Neural cell (in vitro differentiated cells): ENCODE measurements at regions not wholly inside any gene's neighbourhood (a gene's known extent, or its start where the extent isn't known, plus 50 kb on each side); places are given as distances from the start of the nearest gene placed in this dataset.

Experiments
- H2AFZ ChIP-seq: fragments of 200-600, 300-800 bp; sonication (generic), shearing (Covaris generic); 2 replicates; pipeline ENCODE4 v1.6.0; 2014; ENCODE audit warnings: low read depth, mild to moderate bottlenecking, antibody characterized with exemption, low read length, moderate library complexity
- H3F3A ChIP-seq: fragments of 200-600 bp; shearing (Covaris generic); 2 replicates; pipeline ENCODE4 v1.6.1; 2016; ENCODE audit warnings: mild to moderate bottlenecking, moderate library complexity, mixed read lengths, antibody characterized with exemption, low read length; ENCODE audit not compliant: insufficient read depth, poor library complexity, severe bottlenecking
- H3K27ac ChIP-seq: fragments of 200-600, 300-800 bp; sonication (generic), shearing (Covaris generic); 2 replicates; pipeline ENCODE4 v1.5.1; 2014; ENCODE audit warnings: mild to moderate bottlenecking, low read length, moderate library complexity
- H3K27me3 ChIP-seq: fragments of 300-800, 200-600 bp; sonication (generic), shearing (Covaris generic); 2 replicates; pipeline ENCODE4 v1.6.0; 2014; ENCODE audit warnings: mild to moderate bottlenecking, low read depth, low read length, moderate library complexity; ENCODE audit not compliant: insufficient read depth
- H3K36me3 ChIP-seq: fragments of 300-800, 200-600 bp; sonication (generic), shearing (Covaris generic); 2 replicates; pipeline ENCODE4 v1.5.1; 2014; ENCODE audit warnings: mild to moderate bottlenecking, antibody characterized with exemption, low read length, moderate library complexity; ENCODE audit not compliant: insufficient read depth
- H3K4me2 ChIP-seq: fragments of 300-800, 200-600 bp; sonication (generic), shearing (Covaris generic); 2 replicates; pipeline ENCODE4 v1.6.0; 2014; ENCODE audit warnings: mild to moderate bottlenecking, low read length
- H3K4me3 ChIP-seq: fragments of 300-800, 200-600 bp; sonication (generic), shearing (Covaris generic); 2 replicates; pipeline ENCODE4 v1.5.1; 2014; ENCODE audit warnings: mild to moderate bottlenecking, low read length, moderate library complexity
- H3K79me2 ChIP-seq: fragments of 200-600 bp; shearing (Covaris generic); replicated peaks from 2 replicates; pipeline ENCODE4 v1.6.0; 2014; ENCODE audit warnings: mild to moderate bottlenecking, low read length, moderate library complexity; ENCODE audit not compliant: insufficient read depth
- H3K9ac ChIP-seq: fragments of 300-800, 200-600 bp; sonication (generic), shearing (Covaris generic); 2 replicates; pipeline ENCODE4 v1.6.1; 2016; ENCODE audit warnings: mild to moderate bottlenecking, low read length, mixed read lengths
- H3K9me2 ChIP-seq: fragments of 200-600 bp; shearing (Covaris generic); 2 replicates; pipeline ENCODE4 v1.6.1; 2016; ENCODE audit warnings: mild to moderate bottlenecking, low read length, mixed read lengths; ENCODE audit not compliant: insufficient read depth
- H3K9me3 ChIP-seq: fragments of 200-600, 300-800 bp; sonication (generic), shearing (Covaris generic); 2 replicates; pipeline ENCODE4 v1.6.1; 2016; ENCODE audit warnings: mild to moderate bottlenecking, mixed run types, low read length, moderate library complexity, mixed read lengths
- H4K20me1 ChIP-seq: fragments of 200-600 bp; shearing (Covaris generic); 2 replicates; pipeline ENCODE4 v1.6.1; 2016; ENCODE audit warnings: mild to moderate bottlenecking, mixed run types; ENCODE audit not compliant: insufficient read depth
- CTCF ChIP-seq: fragments of 450-650 bp; IDR thresholded peaks from 2 replicates; pipeline ENCODE4 v1.5.1; 2014; ENCODE audit warnings: antibody characterized with exemption, mild to moderate bottlenecking, moderate library complexity; ENCODE audit not compliant: poor library complexity, severe bottlenecking
- EP300 ChIP-seq: fragments of 450-650 bp; conservative IDR thresholded peaks from 2 replicates; pipeline ENCODE4 v1.6.1; 2014; ENCODE audit warnings: antibody characterized with exemption, mild to moderate bottlenecking, moderate library complexity; ENCODE audit not compliant: poor library complexity, severe bottlenecking
- EZH2 ChIP-seq: fragments of 200-600, 300-800 bp; shearing (Covaris generic), sonication (generic); IDR thresholded peaks from 2 replicates; pipeline ENCODE4 v1.6.1; 2014; ENCODE audit warnings: antibody characterized with exemption, low read length, borderline replicate concordance, mild to moderate bottlenecking; ENCODE audit not compliant: insufficient read depth, poor library complexity, severe bottlenecking
- MXI1 ChIP-seq: fragments of 450-650 bp; conservative IDR thresholded peaks from 2 replicates; pipeline ENCODE4 v1.6.1; 2014; ENCODE audit warnings: antibody characterized with exemption, mild to moderate bottlenecking; ENCODE audit not compliant: poor library complexity, severe bottlenecking
- POLR2AphosphoS5 ChIP-seq: IDR thresholded peaks from 2 replicates; pipeline ENCODE4 v1.6.1; 2012
- RAD21 ChIP-seq: fragments of 450-650 bp; conservative IDR thresholded peaks from 2 replicates; pipeline ENCODE4 v1.6.1; 2014; ENCODE audit warnings: antibody characterized with exemption, mild to moderate bottlenecking, moderate library complexity
- REST ChIP-seq: IDR thresholded peaks from 2 replicates; pipeline ENCODE4 v1.6.1; 2012; ENCODE audit warnings: borderline replicate concordance
- SMC3 ChIP-seq: fragments of 450-650 bp; conservative IDR thresholded peaks from 2 replicates; pipeline ENCODE4 v1.6.1; 2014; ENCODE audit warnings: antibody characterized with exemption, mild to moderate bottlenecking, moderate library complexity; ENCODE audit not compliant: poor library complexity
- TAF1 ChIP-seq: IDR thresholded peaks from 2 replicates; pipeline ENCODE4 v1.6.1; 2012; ENCODE audit warnings: low read depth

- H3F3A ChIP-seq = no peaks in the 10 kb centered on the region
- H3K9ac ChIP-seq = no peak overlapping the region
- H3K36me3 ChIP-seq = no peaks in the 10 kb centered on the region
- no peak overlapping the region for H3K27ac ChIP-seq
- H4K20me1 ChIP-seq = no peaks in the 10 kb centered on the region
- TF ChIP-seq EP300 (no peak), REST (no peak), SMC3 (no peak), POLR2AphosphoS5 (no peak), TAF1 (no peak)
- no peak overlapping the region for H3K4me3 ChIP-seq
- no peaks in the 10 kb centered on the region for H3K79me2 ChIP-seq
- no peaks in the 10 kb centered on the region for H3K9me3 ChIP-seq
- no peaks in the 10 kb centered on the region for H3K9me2 ChIP-seq
- H3K27me3 ChIP-seq = no peaks in the 10 kb centered on the region
- H3K4me2 ChIP-seq = no peak overlapping the region
- H2AFZ ChIP-seq = no peak overlapping the region
Measured at GRCh38 chr21:15401331-15401730, 328.5 kb upstream of the USP25 start.

- Histone ChIP-seq H3K9me3 (no peaks in the 10 kb centered on the region), H3F3A (no peaks in the 10 kb centered on the region), H3K27me3 (no peaks in the 10 kb centered on the region), H3K4me2 (no peak overlapping the region), H3K79me2 (no peaks in the 10 kb centered on the region), H3K9me2 (no peaks in the 10 kb centered on the region), H3K9ac (no peak overlapping the region), H2AFZ (no peak overlapping the region), H3K4me3 (no peak overlapping the region), H4K20me1 (no peaks in the 10 kb centered on the region), H3K36me3 (no peaks in the 10 kb centered on the region), H3K27ac (no peak overlapping the region)
- TF ChIP-seq CTCF (no peak), RAD21 (no peak), MXI1 (no peak), POLR2AphosphoS5 (no peak), SMC3 (no peak), EP300 (no peak), REST (no peak), TAF1 (no peak), EZH2 (no peak)
Measured at GRCh38 chr21:15405214-15405613, 324.6 kb upstream of the USP25 start.
